ENCODE measurements at regions not wholly inside any gene's neighbourhood (a gene's known extent, or its start where the extent isn't known, plus 50 kb on each side); places are given as distances from the start of the nearest gene placed in this dataset.
"Not testable (repeated sequence)": the region's sequence is repeated elsewhere in the genome, so short reads cannot be mapped to it uniquely, and the experiment has no call there.

DNA sequence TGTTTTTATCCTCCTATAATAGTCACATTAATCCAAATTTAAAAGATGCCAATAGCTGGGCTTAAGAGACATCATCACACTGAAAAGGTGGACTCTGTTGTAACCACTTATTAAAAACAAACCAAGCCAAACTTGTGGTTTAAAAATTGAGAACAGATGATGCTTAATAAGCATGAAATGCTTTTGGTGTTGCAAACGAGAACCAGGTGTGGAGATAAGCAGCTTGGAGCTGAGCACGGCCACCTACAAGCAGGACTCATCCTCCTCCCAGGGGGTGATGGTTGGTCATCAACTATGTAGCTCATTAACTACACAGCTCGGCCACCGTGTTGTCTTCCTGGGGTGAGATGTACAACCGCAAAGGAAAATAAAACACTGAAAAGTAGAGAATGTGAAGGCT is 154.4 kb downstream of the NPR3 start:
- Histone ChIP-seq H3K36me3 (ENCODE audit: control insufficient read depth, insufficient read depth, low read length) (no peaks in the 10 kb centered on the region), H3K27me3 (ENCODE audit: control insufficient read depth, insufficient read depth, low read length) (no peaks in the 10 kb centered on the region), H3K4me3 (ENCODE audit: low read depth, low read length) (no peak overlapping the region)
- DNase-seq (ENCODE audit: low read depth), result no peak
- TF ChIP-seq, protein P1, sequence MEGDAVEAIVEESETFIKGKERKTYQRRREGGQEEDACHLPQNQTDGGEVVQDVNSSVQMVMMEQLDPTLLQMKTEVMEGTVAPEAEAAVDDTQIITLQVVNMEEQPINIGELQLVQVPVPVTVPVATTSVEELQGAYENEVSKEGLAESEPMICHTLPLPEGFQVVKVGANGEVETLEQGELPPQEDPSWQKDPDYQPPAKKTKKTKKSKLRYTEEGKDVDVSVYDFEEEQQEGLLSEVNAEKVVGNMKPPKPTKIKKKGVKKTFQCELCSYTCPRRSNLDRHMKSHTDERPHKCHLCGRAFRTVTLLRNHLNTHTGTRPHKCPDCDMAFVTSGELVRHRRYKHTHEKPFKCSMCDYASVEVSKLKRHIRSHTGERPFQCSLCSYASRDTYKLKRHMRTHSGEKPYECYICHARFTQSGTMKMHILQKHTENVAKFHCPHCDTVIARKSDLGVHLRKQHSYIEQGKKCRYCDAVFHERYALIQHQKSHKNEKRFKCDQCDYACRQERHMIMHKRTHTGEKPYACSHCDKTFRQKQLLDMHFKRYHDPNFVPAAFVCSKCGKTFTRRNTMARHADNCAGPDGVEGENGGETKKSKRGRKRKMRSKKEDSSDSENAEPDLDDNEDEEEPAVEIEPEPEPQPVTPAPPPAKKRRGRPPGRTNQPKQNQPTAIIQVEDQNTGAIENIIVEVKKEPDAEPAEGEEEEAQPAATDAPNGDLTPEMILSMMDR (IDR thresholded peaks at IDR 0.05; ENCODE audit: insufficient read depth, low read length, poor library complexity, severe bottlenecking), result no peak

DNA sequence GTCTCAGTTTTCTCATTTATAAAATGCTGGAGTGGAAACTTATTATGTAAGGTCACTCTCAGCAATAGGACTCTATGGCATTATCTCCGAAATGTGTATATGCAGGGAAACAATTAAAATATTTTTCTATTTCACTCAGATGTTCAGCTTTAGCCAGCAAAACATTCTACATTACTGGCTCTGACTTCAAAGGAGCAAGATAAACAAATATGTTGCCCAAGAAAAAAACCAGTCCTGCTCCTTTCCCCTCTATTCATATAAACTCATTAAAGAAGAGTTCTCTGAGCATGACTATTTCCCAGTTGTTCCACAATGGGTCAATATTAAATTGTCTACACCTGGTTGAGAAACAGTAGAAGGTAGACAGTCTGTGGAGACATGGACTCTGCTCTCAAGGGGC is 155.0 kb downstream of the NPR3 start:
- Histone ChIP-seq H3K4me3 (ENCODE audit: low read depth, low read length) (no peak overlapping the region), H3K27me3 (ENCODE audit: control insufficient read depth, insufficient read depth, low read length) (no peaks in the 10 kb centered on the region), H3K36me3 (ENCODE audit: control insufficient read depth, insufficient read depth, low read length) (no peaks in the 10 kb centered on the region)
- TF ChIP-seq, protein P1 (IDR thresholded peaks at IDR 0.05; ENCODE audit: insufficient read depth, low read length, poor library complexity, severe bottlenecking), result no peak
- no peak for DNase-seq (ENCODE audit: low read depth)

DNA sequence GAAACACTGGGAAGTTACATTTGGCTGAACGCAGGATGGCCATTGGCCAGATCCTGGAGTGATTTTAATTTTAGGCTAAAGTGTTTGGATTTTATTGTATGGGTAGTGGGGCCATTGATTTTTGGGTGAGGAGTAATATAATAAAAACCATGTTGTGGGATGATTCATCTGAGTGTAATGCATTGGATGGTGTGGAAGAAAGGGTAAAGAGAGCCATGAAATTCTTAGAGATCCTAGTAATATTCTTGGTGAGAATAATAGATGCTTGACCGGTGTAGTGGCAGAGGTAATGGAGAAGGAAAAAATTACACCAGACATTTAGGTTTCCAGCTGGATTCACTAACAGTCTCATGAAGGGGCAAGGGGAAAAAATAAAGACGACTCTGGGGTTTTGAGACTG is 158.1 kb downstream of the NPR3 start:
- TF ChIP-seq, protein P1 (IDR thresholded peaks at IDR 0.05; ENCODE audit: insufficient read depth, low read length, poor library complexity, severe bottlenecking), result no peak

DNA sequence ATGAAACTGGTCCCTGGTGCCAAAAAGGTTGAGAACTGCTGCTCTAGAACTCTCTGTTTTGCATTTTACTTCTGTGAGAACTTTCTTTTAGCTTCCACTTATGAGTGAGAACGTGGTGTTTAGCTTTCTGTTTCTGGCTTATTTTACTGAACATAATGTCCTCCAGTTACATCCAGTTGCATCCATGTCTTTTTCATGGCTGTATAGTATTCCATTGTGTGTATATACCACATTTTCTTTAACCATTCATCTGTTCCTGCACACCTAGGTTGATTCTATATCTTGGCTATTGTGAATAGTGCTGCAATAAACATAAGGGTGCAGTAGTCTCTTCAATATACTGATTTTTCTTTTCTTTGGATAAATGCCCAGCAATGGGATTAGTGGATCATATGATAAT is 165.7 kb downstream of the NPR3 start:
- Histone ChIP-seq H3K36me3 (ENCODE audit: control insufficient read depth, insufficient read depth, low read length) (no peaks in the 10 kb centered on the region), H3K4me3 (ENCODE audit: low read depth, low read length) (no peak overlapping the region), H3K27me3 (ENCODE audit: control insufficient read depth, insufficient read depth, low read length) (no peaks in the 10 kb centered on the region)
- no peak for DNase-seq (ENCODE audit: low read depth)
- TF ChIP-seq, protein P1 (IDR thresholded peaks at IDR 0.05; ENCODE audit: insufficient read depth, low read length, poor library complexity, severe bottlenecking), result no peak

More for the DNA sequence above, 158.1 kb downstream of the NPR3 start:
- Histone ChIP-seq H3K36me3 (ENCODE audit: control insufficient read depth, insufficient read depth, low read length) (no peaks in the 10 kb centered on the region), H3K4me3 (ENCODE audit: low read depth, low read length) (no peak overlapping the region), H3K27me3 (ENCODE audit: control insufficient read depth, insufficient read depth, low read length) (no peaks in the 10 kb centered on the region)
- no peak for DNase-seq (ENCODE audit: low read depth)

DNA sequence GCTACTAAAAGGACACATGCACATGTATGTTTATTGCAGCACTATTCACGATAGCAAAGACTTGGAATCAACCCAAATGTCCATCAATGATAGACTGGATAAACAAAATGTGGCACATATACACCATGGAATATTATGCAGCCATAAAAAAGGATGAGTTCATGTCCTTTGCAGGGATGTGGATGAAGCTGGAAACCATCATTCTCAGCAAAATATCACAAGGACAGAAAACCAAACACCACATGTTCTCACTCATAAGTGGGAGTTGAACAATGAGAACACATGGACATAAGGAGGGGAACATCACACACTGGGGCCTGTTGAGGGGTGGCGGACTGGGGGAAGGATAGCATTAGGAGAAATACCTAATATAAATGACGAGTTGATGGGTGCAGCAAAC is 168.2 kb downstream of the NPR3 start:
- DNase-seq (ENCODE audit: low read depth); H3K4me3 ChIP-seq (ENCODE audit: low read depth, low read length); H3K36me3 ChIP-seq (ENCODE audit: control insufficient read depth, insufficient read depth, low read length); H3K27me3 ChIP-seq (ENCODE audit: control insufficient read depth, insufficient read depth, low read length): not testable (repeated sequence)

DNA sequence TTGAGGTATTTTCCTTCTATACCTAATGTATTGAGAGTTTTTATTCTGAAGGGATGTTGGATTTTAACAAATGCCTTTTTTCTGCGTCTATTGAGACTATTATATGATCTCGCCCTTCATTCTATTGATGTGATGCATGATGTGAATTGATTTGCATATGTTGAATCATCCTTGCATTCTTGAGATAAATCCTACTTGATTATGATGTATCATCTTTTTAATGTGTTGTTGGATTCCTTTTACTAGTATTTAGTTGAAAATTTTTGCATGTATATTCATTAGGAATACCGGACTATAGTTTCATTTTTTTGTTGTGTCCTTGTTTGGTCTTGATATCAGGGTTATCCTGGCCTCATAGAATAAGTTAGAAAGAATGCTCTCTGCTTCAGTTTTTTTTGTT is 169.7 kb downstream of the NPR3 start:
- TF ChIP-seq, protein P1 (IDR thresholded peaks at IDR 0.05; ENCODE audit: insufficient read depth, low read length, poor library complexity, severe bottlenecking), result no peak
- Histone ChIP-seq H3K27me3 (ENCODE audit: control insufficient read depth, insufficient read depth, low read length) (no peaks in the 10 kb centered on the region), H3K4me3 (ENCODE audit: low read depth, low read length) (no peak overlapping the region), H3K36me3 (ENCODE audit: control insufficient read depth, insufficient read depth, low read length) (no peaks in the 10 kb centered on the region)
- no peak for DNase-seq (ENCODE audit: low read depth)

All from kidney epithelial cell (primary cell).